Gastroesophageal sphincter (tissue), 4 donors: ENCODE measurements at regions not wholly inside any gene's neighbourhood (a gene's known extent, or its start where the extent isn't known, plus 50 kb on each side); places are given as distances from the start of the nearest gene placed in this dataset.
"Not testable (repeated sequence)": the region's sequence is repeated elsewhere in the genome, so short reads cannot be mapped to it uniquely, and the experiment has no call there.

Experiments
- ATAC-seq: fragments of 150-250 bp; one replicate; pipeline ENCODE4 v1.9.1; 2016; ENCODE audit warnings: mild to moderate bottlenecking, moderate library complexity
- H3K27ac ChIP-seq, 4 donors: fragments of 200-600 bp; sonication (generic) in 3 of 4; 1 replicate in 3 of 4; 2 replicates in 1 of 4; pipeline ENCODE4 v1.5.1; 2016 to 2019
- H3K27me3 ChIP-seq: fragments of 200-600 bp; sonication (generic); one replicate; pipeline ENCODE4 v1.5.1; 2019
- H3K36me3 ChIP-seq, 2 donors: fragments of 200-600 bp; sonication (generic); one replicate each; pipeline ENCODE4 v1.5.1; 2019; ENCODE audit warnings: control low read depth in 1 of 2
- H3K4me1 ChIP-seq, 3 donors: fragments of 200-600 bp; sonication (generic); 1 replicate in 2 of 3; 2 replicates in 1 of 3; pipeline ENCODE4 v1.5.1; 2016 to 2019; ENCODE audit warnings: control low read depth in 2 of 3
- H3K4me3 ChIP-seq, 2 donors: fragments of 200-600 bp; sonication (generic); one replicate each; pipeline ENCODE4 v1.5.1; 2019; ENCODE audit warnings: mild to moderate bottlenecking in 1 of 2, moderate library complexity in 1 of 2
- H3K9me3 ChIP-seq, 3 donors: fragments of 200-600 bp; sonication (generic); one replicate each; pipeline ENCODE4 v1.5.1; 2017 to 2019; ENCODE audit warnings: control low read depth in 2 of 3
- EP300 ChIP-seq: sonication (generic); formaldehyde crosslinking; IDR thresholded peaks from one replicate; pipeline ENCODE4 v1.6.1; 2017; ENCODE audit warnings: antibody characterized with exemption, mild to moderate bottlenecking
- POLR2A ChIP-seq, 2 donors: fragments of 450-650 bp; IDR thresholded peaks; one replicate each; pipeline ENCODE4 v1.6.1; 2017; ENCODE audit warnings: antibody characterized with exemption in 2 of 2, mild to moderate bottlenecking in 2 of 2, moderate library complexity in 1 of 2
- POLR2AphosphoS5 ChIP-seq: sonication (generic); formaldehyde crosslinking; IDR thresholded peaks from one replicate; pipeline ENCODE4 v1.6.1; 2017; ENCODE audit warnings: antibody characterized with exemption
- WGBS, 2 donors: methylation state at CpG; one replicate each; pipeline ENCODE4 v1.1.5; 2018; ENCODE audit warnings: low coverage in 1 of 2; 5-methylcytosine and 5-hydroxymethylcytosine counted together
- TF ChIP-seq, protein P1 (sequence below), 4 experiments: fragments of 200-600 bp in 2 of 4; fragments of 450-650 bp in 2 of 4; sonication (generic) in 1 of 4; IDR thresholded peaks; one replicate each; pipeline ENCODE4 v1.5.1; 2017 to 2019; ENCODE audit warnings: antibody characterized with exemption in 4 of 4, mild to moderate bottlenecking in 2 of 4, moderate library complexity in 2 of 4

DNA sequence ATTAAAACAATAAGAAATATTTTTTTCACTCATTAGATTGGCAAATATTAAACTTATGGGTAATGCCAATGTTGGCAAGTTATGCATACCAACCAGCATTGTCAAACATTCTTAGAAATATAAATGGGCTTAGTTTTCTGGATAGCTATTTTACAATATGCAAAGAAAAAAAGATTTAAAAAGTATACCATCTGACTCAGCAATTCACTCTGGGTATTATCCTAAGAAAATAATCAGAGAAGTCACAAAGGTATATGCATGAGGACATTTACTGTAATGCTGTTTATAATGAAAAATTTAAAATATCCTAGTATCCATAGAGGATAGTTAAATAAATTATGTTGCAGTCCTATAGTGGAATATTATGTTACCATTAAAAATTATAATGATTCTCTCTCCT, 57.4 kb upstream of the PTPDC1 start:
- Histone ChIP-seq H3K4me1 (peaks cover 0 to 13% (median 0%) of the 10 kb centered on the region in 3 donors), H3K27me3 (no peaks in the 10 kb centered on the region), H3K36me3 (no peaks in the 10 kb centered on the region), H3K4me3 (no peak overlapping the region), H3K27ac (no peak overlapping the region), H3K9me3 (peaks cover 0 to 6% (median 0%) of the 10 kb centered on the region in 3 donors)
- TF ChIP-seq POLR2AphosphoS5 (no peak), POLR2A (IDR thresholded peaks at IDR 0.05) (no peak), EP300 (no peak)
- TF ChIP-seq, protein P1, sequence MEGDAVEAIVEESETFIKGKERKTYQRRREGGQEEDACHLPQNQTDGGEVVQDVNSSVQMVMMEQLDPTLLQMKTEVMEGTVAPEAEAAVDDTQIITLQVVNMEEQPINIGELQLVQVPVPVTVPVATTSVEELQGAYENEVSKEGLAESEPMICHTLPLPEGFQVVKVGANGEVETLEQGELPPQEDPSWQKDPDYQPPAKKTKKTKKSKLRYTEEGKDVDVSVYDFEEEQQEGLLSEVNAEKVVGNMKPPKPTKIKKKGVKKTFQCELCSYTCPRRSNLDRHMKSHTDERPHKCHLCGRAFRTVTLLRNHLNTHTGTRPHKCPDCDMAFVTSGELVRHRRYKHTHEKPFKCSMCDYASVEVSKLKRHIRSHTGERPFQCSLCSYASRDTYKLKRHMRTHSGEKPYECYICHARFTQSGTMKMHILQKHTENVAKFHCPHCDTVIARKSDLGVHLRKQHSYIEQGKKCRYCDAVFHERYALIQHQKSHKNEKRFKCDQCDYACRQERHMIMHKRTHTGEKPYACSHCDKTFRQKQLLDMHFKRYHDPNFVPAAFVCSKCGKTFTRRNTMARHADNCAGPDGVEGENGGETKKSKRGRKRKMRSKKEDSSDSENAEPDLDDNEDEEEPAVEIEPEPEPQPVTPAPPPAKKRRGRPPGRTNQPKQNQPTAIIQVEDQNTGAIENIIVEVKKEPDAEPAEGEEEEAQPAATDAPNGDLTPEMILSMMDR (IDR thresholded peaks at IDR 0.05), result no peak
- ATAC-seq, result no peak

GRCh38 chr9:94022476-94022875, 61.8 kb upstream of the PTPDC1 start:
- not testable (repeated sequence) for H3K9me3 ChIP-seq, H3K36me3 ChIP-seq, H3K27ac ChIP-seq, ATAC-seq, H3K27me3 ChIP-seq, H3K4me3 ChIP-seq
- H3K4me1 ChIP-seq, result peaks cover 7 to 21% (median 11%) of the 10 kb centered on the region in 3 donors

DNA sequence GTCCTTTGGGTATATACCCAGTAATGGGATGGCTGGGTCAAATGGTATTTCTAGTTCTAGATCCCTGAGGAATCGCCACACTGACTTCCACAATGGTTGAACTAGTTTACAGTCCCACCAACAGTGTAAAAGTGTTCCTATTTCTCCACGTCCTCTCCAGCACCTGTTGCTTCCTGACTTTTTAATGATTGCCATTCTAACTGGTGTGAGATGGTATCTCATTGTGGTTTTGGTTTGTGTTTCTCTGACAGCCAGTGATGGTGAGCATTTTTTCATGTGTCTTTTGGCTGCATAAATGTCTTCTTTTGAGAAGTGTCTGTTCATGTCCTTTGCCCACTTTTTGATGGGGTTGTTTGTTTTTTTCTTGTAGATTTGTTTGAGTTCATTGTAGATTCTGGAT, 63.4 kb upstream of the PTPDC1 start:
- not testable (repeated sequence) for H3K9me3 ChIP-seq, H3K4me3 ChIP-seq, H3K36me3 ChIP-seq, H3K27ac ChIP-seq, ATAC-seq, H3K27me3 ChIP-seq
- peaks cover 9 to 29% (median 11%) of the 10 kb centered on the region in 3 donors for H3K4me1 ChIP-seq
- 60% methylated on average over 1 of the region's 2 CpGs; no CpG with 5 or more reads in 1 of the 2 donors for WGBS, 2 donors

- peak; percentile 52 for ATAC-seq
- TF ChIP-seq POLR2A (IDR thresholded peaks at IDR 0.05) (no peak), POLR2AphosphoS5 (no peak), EP300 (no peak)
- TF ChIP-seq, protein P1 (IDR thresholded peaks at IDR 0.05), result no peak
Measured at GRCh38 chr9:94018628-94019027, 63.5 kb upstream of the BARX1 start.

GRCh38 chr9:94017939-94018531, 62.9 kb upstream of the BARX1 start:
- ATAC-seq, result peak; percentile 90
- Histone ChIP-seq H3K4me1 (peaks cover 9 to 29% (median 11%) of the 10 kb centered on the region in 3 donors), H3K36me3 (no peaks in the 10 kb centered on the region), H3K27me3 (no peaks in the 10 kb centered on the region), H3K9me3 (peaks cover 0 to 6% (median 0%) of the 10 kb centered on the region in 3 donors), H3K27ac (peak overlapping the region; percentile 55 to 78 (median 65)), H3K4me3 (no peak overlapping the region)
- 15 to 36% methylated on average over 3 of the region's 3 CpGs for WGBS, 2 donors
- no peak for TF ChIP-seq EP300
- TF ChIP-seq POLR2AphosphoS5, result peak; percentile 95

More at GRCh38 chr9:94018628-94019027, 63.5 kb upstream of the BARX1 start:
- Histone ChIP-seq H3K4me3 (no peak overlapping the region), H3K27me3 (no peaks in the 10 kb centered on the region), H3K36me3 (no peaks in the 10 kb centered on the region), H3K4me1 (peaks cover 9 to 29% (median 11%) of the 10 kb centered on the region in 3 donors), H3K27ac (peak overlapping the region; percentile 55 to 78 (median 65)), H3K9me3 (peaks cover 0 to 6% (median 0%) of the 10 kb centered on the region in 3 donors)
- 0% methylated on average over 1 to 2 of the region's 2 CpGs for WGBS, 2 donors

DNA sequence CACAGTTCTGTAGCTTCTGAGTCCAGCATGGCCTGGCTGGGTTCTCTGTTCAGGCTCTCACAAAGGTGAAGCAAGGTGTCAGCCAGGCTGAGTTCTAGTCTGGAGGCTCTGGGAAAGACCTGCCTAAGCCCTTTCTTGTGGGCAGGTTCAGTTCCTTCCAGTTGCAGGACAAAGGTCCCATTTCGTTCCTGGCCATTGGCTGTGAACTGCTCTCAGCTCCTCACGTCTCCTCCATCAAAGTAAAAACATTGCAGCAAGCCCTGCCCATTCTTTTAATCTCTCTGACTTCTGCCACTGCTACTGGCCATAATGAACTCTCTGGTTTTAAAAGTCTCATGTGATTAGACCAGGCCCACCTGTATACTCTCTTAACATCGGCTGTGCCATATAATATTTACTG, 61.6 kb upstream of the BARX1 start:
- H3K27me3 ChIP-seq, result no peaks in the 10 kb centered on the region
- WGBS, 2 donors, result 79 to 88% methylated on average over 2 to 3 of the region's 3 CpGs
- no peaks in the 10 kb centered on the region for H3K36me3 ChIP-seq
- peaks cover 9 to 34% (median 14%) of the 10 kb centered on the region in 3 donors for H3K4me1 ChIP-seq
- ATAC-seq, result no peak
- no peak overlapping the region for H3K4me3 ChIP-seq
- no peaks in the 10 kb centered on the region for H3K9me3 ChIP-seq
- no peak overlapping the region for H3K27ac ChIP-seq
- TF ChIP-seq, protein P1 (IDR thresholded peaks at IDR 0.05), result no peak
- no peak for TF ChIP-seq POLR2A (IDR thresholded peaks at IDR 0.05)
- TF ChIP-seq POLR2AphosphoS5, result no peak
- TF ChIP-seq EP300, result no peak
